Tibial nerve (tissue), 4 donors: ENCODE measurements at regions not wholly inside any gene's neighbourhood (a gene's known extent, or its start where the extent isn't known, plus 50 kb on each side); places are given as distances from the start of the nearest gene placed in this dataset.

ENCODE experiments used
- CTCF ChIP-seq, 5 experiments: fragments of 200-600 bp in 3 of 5; fragments of 450-650 bp in 2 of 5; sonication (generic) in 3 of 5; IDR thresholded peaks; one replicate each; pipeline ENCODE4 v1.5.1; 2016 to 2019; ENCODE audit warnings: antibody characterized with exemption in 5 of 5, mild to moderate bottlenecking in 3 of 5, moderate library complexity in 2 of 5
- EP300 ChIP-seq, 2 donors: sonication (generic); formaldehyde crosslinking; IDR thresholded peaks; one replicate each; pipeline ENCODE4 v1.6.1; 2017; ENCODE audit warnings: antibody characterized with exemption in 2 of 2, mild to moderate bottlenecking in 1 of 2
- POLR2A ChIP-seq, 2 donors: fragments of 450-650 bp; IDR thresholded peaks; one replicate each; pipeline ENCODE4 v1.6.1; 2017; ENCODE audit warnings: antibody characterized with exemption in 2 of 2, mild to moderate bottlenecking in 2 of 2, moderate library complexity in 2 of 2

GRCh38 chr13:34513526-34513925 is 428.5 kb upstream of the NBEA start:
- TF ChIP-seq POLR2A (IDR thresholded peaks at IDR 0.05) (no peak), CTCF (IDR thresholded peaks at IDR 0.05) (no peak), EP300 (IDR thresholded peaks at IDR 0.05) (no peak)
